ENCODE measurements at regions not wholly inside any gene's neighbourhood (a gene's known extent, or its start where the extent isn't known, plus 50 kb on each side); places are given as distances from the start of the nearest gene placed in this dataset.
"Not testable (repeated sequence)": the region's sequence is repeated elsewhere in the genome, so short reads cannot be mapped to it uniquely, and the experiment has no call there.

DNA sequence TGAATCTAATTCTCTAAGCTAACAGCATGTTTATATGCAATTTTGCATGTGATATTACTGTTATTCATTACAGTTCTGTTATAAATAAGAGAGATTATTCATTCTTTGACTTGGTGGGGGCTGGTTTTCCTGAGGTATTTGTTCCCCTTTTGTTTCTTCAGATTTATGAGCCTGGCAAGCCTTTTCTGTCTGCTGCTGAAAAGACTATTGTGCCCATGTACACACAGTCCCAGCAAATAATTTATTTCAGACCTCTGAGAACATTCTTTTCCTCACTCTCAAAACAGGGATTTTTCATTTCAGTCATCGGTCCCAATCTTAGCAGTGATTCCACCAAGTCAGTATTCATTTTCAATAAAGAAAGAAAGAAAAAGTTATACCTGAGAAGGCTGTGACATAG is 716.8 kb downstream of the NSUN3 start:
- H3K4me1 ChIP-seq (ENCODE audit: control insufficient read depth, insufficient read depth, low read length): no peaks in the 10 kb centered on the region
- no peak for DNase-seq (ENCODE audit: low read depth)
- H3K4me3 ChIP-seq (ENCODE audit: low read length): no peak overlapping the region

GRCh38 chr3:94784274-94784673 is 721.4 kb downstream of the NSUN3 start:
- Histone ChIP-seq H3K4me3 (ENCODE audit: low read length) (no peak overlapping the region), H3K27me3 (replicated peaks; ENCODE audit: control insufficient read depth, insufficient read depth, low read length) (no peaks in the 10 kb centered on the region), H3K4me1 (ENCODE audit: control insufficient read depth, insufficient read depth, low read length) (no peaks in the 10 kb centered on the region), H3K9ac (ENCODE audit: low read length) (no peak overlapping the region), H3K9me3 (ENCODE audit: control insufficient read depth, low read length) (no peaks in the 10 kb centered on the region), H3K36me3 (ENCODE audit: control insufficient read depth, insufficient read depth, low read length, severe bottlenecking) (no peaks in the 10 kb centered on the region)
- no peak for DNase-seq (ENCODE audit: low read depth)

More for the DNA sequence above, 716.8 kb downstream of the NSUN3 start:
- Histone ChIP-seq H3K36me3 (ENCODE audit: control insufficient read depth, insufficient read depth, low read length, severe bottlenecking) (no peaks in the 10 kb centered on the region), H3K27me3 (replicated peaks; ENCODE audit: control insufficient read depth, insufficient read depth, low read length) (no peaks in the 10 kb centered on the region), H3K9me3 (ENCODE audit: control insufficient read depth, low read length) (no peaks in the 10 kb centered on the region), H3K9ac (ENCODE audit: low read length) (no peak overlapping the region)

DNA sequence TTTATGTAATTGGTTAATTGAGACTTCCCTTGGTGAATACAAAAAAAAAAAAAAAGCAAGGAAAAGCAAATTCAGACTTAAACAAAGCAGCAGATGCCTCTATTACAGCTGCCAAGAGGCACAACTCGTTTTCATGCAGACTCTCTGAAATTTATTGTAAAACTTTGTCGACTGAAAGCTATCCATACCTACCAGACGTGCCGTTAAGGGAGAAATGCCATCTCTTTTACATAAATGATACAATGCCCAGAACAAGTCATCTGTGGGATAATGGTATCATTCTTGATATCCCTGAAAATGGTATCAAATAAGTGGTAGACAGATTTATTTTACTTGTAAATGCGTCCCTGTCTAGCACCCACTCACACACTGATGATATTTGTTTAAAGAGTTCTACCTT is 724.2 kb downstream of the NSUN3 start:
- DNase-seq (ENCODE audit: low read depth): no peak
- Histone ChIP-seq H3K9me3 (ENCODE audit: control insufficient read depth, low read length) (no peaks in the 10 kb centered on the region), H3K27me3 (replicated peaks; ENCODE audit: control insufficient read depth, insufficient read depth, low read length) (no peaks in the 10 kb centered on the region), H3K36me3 (ENCODE audit: control insufficient read depth, insufficient read depth, low read length, severe bottlenecking) (no peaks in the 10 kb centered on the region), H3K4me3 (ENCODE audit: low read length) (no peak overlapping the region), H3K4me1 (ENCODE audit: control insufficient read depth, insufficient read depth, low read length) (no peaks in the 10 kb centered on the region), H3K9ac (ENCODE audit: low read length) (no peak overlapping the region)

DNA sequence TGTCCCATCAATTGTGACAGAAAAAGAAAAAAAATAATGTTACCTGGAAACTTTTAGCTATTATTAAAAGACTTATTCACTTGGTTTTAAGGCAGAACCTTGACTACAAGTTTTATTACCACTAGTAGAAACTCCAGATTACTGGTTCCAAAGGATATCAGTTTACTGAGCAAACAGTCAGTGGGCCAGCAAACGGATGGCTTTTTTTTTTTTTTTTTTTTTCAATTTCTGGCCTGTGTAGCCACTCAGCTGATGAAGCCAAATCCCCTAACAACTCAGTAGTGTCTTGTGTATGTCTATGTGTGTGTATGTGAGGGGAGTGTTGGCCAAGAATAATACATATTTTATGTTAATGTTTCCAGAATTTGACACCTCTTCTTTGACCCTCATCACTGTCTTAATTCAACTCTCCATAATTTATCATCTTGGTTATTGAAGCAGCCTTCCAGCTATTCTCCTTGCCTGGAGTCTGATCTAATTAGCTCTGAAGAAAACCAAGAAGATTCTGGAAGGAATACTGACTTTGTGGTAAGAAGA is 724.9 kb downstream of the NSUN3 start:
- DNase-seq (ENCODE audit: low read depth): no peak
- H3K9me3 ChIP-seq (ENCODE audit: control insufficient read depth, low read length): no peaks in the 10 kb centered on the region
- no peaks in the 10 kb centered on the region for H3K36me3 ChIP-seq (ENCODE audit: control insufficient read depth, insufficient read depth, low read length, severe bottlenecking)
- H3K4me3 ChIP-seq (ENCODE audit: low read length): no peak overlapping the region
- H3K27me3 ChIP-seq (replicated peaks; ENCODE audit: control insufficient read depth, insufficient read depth, low read length): no peaks in the 10 kb centered on the region
- H3K9ac ChIP-seq (ENCODE audit: low read length): no peak overlapping the region
- no peaks in the 10 kb centered on the region for H3K4me1 ChIP-seq (ENCODE audit: control insufficient read depth, insufficient read depth, low read length)

- no peaks in the 10 kb centered on the region for H3K27me3 ChIP-seq (replicated peaks; ENCODE audit: control insufficient read depth, insufficient read depth, low read length)
- H3K36me3 ChIP-seq (ENCODE audit: control insufficient read depth, insufficient read depth, low read length, severe bottlenecking): no peaks in the 10 kb centered on the region
- no peak overlapping the region for H3K4me3 ChIP-seq (ENCODE audit: low read length)
- no peak for DNase-seq (ENCODE audit: low read depth)
- H3K9me3 ChIP-seq (ENCODE audit: control insufficient read depth, low read length): no peaks in the 10 kb centered on the region
- H3K4me1 ChIP-seq (ENCODE audit: control insufficient read depth, insufficient read depth, low read length): no peaks in the 10 kb centered on the region
- no peak overlapping the region for H3K9ac ChIP-seq (ENCODE audit: low read length)
Measured at GRCh38 chr3:94794563-94794962, 731.7 kb downstream of the NSUN3 start.

- H3K27me3 ChIP-seq (replicated peaks; ENCODE audit: control insufficient read depth, insufficient read depth, low read length): no peaks in the 10 kb centered on the region
- H3K9me3 ChIP-seq (ENCODE audit: control insufficient read depth, low read length): no peaks in the 10 kb centered on the region
Measured at GRCh38 chr3:94799420-94800060, 736.7 kb downstream of the NSUN3 start.

DNA sequence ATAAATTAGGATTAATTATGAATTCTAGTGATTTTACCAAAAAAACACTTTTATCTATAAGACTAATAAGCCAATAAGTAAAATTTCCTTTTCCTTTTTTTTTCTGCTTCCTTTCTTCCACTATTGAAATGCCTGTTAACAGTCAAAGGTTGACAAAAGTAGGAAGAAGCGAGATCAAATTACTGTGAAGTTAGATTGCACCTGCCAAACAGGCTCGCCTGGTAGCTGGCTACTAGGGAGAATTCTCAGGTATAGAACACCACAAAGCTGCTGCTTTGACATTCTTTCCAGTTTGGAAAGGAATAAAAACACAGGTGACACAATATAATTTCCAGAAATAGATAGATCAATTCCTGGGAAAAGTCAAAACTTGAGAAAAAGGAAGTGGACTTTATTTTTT is 749.0 kb downstream of the NSUN3 start:
- Histone ChIP-seq H3K4me3 (ENCODE audit: low read length) (no peak overlapping the region), H3K27me3 (replicated peaks; ENCODE audit: control insufficient read depth, insufficient read depth, low read length) (no peaks in the 10 kb centered on the region), H3K36me3 (ENCODE audit: control insufficient read depth, insufficient read depth, low read length, severe bottlenecking) (no peaks in the 10 kb centered on the region), H3K4me1 (ENCODE audit: control insufficient read depth, insufficient read depth, low read length) (no peaks in the 10 kb centered on the region), H3K9ac (ENCODE audit: low read length) (no peak overlapping the region), H3K9me3 (ENCODE audit: control insufficient read depth, low read length) (no peaks in the 10 kb centered on the region)
- no peak for DNase-seq (ENCODE audit: low read depth)

More at GRCh38 chr3:94799420-94800060, 736.7 kb downstream of the NSUN3 start:
- no peak overlapping the region for H3K9ac ChIP-seq (ENCODE audit: low read length)
- no peaks in the 10 kb centered on the region for H3K4me1 ChIP-seq (ENCODE audit: control insufficient read depth, insufficient read depth, low read length)
- no peak overlapping the region for H3K4me3 ChIP-seq (ENCODE audit: low read length)
- no peaks in the 10 kb centered on the region for H3K36me3 ChIP-seq (ENCODE audit: control insufficient read depth, insufficient read depth, low read length, severe bottlenecking)
- DNase-seq (ENCODE audit: low read depth): no peak

GRCh38 chr3:94821241-94821640 is 758.4 kb downstream of the NSUN3 start:
- Histone ChIP-seq H3K4me3 (ENCODE audit: low read length) (no peak overlapping the region), H3K36me3 (ENCODE audit: control insufficient read depth, insufficient read depth, low read length, severe bottlenecking) (no peaks in the 10 kb centered on the region), H3K4me1 (ENCODE audit: control insufficient read depth, insufficient read depth, low read length) (no peaks in the 10 kb centered on the region), H3K9me3 (ENCODE audit: control insufficient read depth, low read length) (peaks cover 6% of the 10 kb centered on the region), H3K27me3 (replicated peaks; ENCODE audit: control insufficient read depth, insufficient read depth, low read length) (no peaks in the 10 kb centered on the region), H3K9ac (ENCODE audit: low read length) (no peak overlapping the region)
- DNase-seq (ENCODE audit: low read depth): no peak

DNA sequence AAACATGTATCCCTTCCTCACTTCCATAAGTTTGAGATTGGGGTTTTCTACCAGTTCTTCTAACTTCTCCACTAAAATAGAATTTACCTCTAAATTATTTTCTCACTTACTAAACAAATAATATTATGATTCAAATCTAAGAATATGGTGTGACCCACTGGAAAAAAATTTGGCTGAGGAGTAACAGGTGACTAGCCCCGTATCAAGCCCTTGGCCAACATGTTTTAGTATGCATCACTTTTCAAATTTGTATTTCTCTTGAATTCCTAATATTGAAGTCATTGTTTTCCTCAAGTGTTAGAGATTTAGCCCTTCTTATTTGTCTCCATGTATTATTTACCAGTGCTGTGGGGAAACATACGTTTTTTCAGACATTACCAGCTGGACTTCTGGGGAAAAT is 759.4 kb downstream of the NSUN3 start:
- no peak overlapping the region for H3K4me3 ChIP-seq (ENCODE audit: low read length)
- no peaks in the 10 kb centered on the region for H3K36me3 ChIP-seq (ENCODE audit: control insufficient read depth, insufficient read depth, low read length, severe bottlenecking)
- DNase-seq (ENCODE audit: low read depth): no peak
- no peaks in the 10 kb centered on the region for H3K4me1 ChIP-seq (ENCODE audit: control insufficient read depth, insufficient read depth, low read length)
- no peak overlapping the region for H3K9ac ChIP-seq (ENCODE audit: low read length)
- H3K9me3 ChIP-seq (ENCODE audit: control insufficient read depth, low read length): peaks cover 7% of the 10 kb centered on the region
- no peaks in the 10 kb centered on the region for H3K27me3 ChIP-seq (replicated peaks; ENCODE audit: control insufficient read depth, insufficient read depth, low read length)

DNA sequence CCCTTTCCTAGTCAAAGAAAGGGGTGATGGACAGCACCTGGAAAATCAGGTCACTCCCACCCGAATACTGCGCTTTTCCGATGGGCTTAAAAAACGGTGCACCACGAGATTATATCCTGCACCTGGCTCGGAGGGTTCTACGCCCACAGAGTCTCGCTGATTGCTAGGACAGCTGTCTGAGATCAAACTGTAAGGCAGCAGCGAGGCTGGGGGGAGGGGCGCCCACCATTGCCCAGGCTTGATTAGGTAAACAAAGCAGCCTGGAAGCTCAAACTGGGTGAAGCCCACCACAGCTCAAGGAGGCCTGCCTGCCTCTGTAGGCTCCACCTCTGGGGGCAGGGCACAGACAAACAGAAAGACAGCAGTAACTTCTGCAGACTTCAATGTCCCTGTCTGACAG is 783.4 kb downstream of the NSUN3 start:
- not testable (repeated sequence) for H3K27me3 ChIP-seq (replicated peaks; ENCODE audit: control insufficient read depth, insufficient read depth, low read length); DNase-seq (ENCODE audit: low read depth); H3K9me3 ChIP-seq (ENCODE audit: control insufficient read depth, low read length); H3K9ac ChIP-seq (ENCODE audit: low read length); H3K4me3 ChIP-seq (ENCODE audit: low read length); H3K36me3 ChIP-seq (ENCODE audit: control insufficient read depth, insufficient read depth, low read length, severe bottlenecking); H3K4me1 ChIP-seq (ENCODE audit: control insufficient read depth, insufficient read depth, low read length)

GRCh38 chr3:94862703-94863102 is 799.8 kb downstream of the NSUN3 start:
- no peak overlapping the region for H3K4me3 ChIP-seq (ENCODE audit: low read length)
- no peaks in the 10 kb centered on the region for H3K27me3 ChIP-seq (replicated peaks; ENCODE audit: control insufficient read depth, insufficient read depth, low read length)
- no peak overlapping the region for H3K9ac ChIP-seq (ENCODE audit: low read length)
- H3K36me3 ChIP-seq (ENCODE audit: control insufficient read depth, insufficient read depth, low read length, severe bottlenecking): no peaks in the 10 kb centered on the region
- peaks cover 4% of the 10 kb centered on the region for H3K4me1 ChIP-seq (ENCODE audit: control insufficient read depth, insufficient read depth, low read length)
- DNase-seq (ENCODE audit: low read depth): peak; percentile 27
- peaks cover 17% of the 10 kb centered on the region for H3K9me3 ChIP-seq (ENCODE audit: control insufficient read depth, low read length)

GRCh38 chr3:94869059-94869547 is 806.2 kb downstream of the NSUN3 start:
- DNase-seq (ENCODE audit: low read depth): no peak
- Histone ChIP-seq H3K4me3 (ENCODE audit: low read length) (no peak overlapping the region), H3K9ac (ENCODE audit: low read length) (no peak overlapping the region), H3K4me1 (ENCODE audit: control insufficient read depth, insufficient read depth, low read length) (peaks cover 4% of the 10 kb centered on the region), H3K27me3 (replicated peaks; ENCODE audit: control insufficient read depth, insufficient read depth, low read length) (no peaks in the 10 kb centered on the region), H3K9me3 (ENCODE audit: control insufficient read depth, low read length) (peaks cover 6% of the 10 kb centered on the region), H3K36me3 (ENCODE audit: control insufficient read depth, insufficient read depth, low read length, severe bottlenecking) (no peaks in the 10 kb centered on the region)

All from adipocyte (in vitro differentiated cells).